Endodermal cell (in vitro differentiated cells): ENCODE measurements at regions not wholly inside any gene's neighbourhood (a gene's known extent, or its start where the extent isn't known, plus 50 kb on each side); places are given as distances from the start of the nearest gene placed in this dataset.

ENCODE experiments used
- DNase-seq: peaks from one replicate; pipeline ENCODE4 v3.0.0-alpha.2; 2017
- H3K27ac ChIP-seq: 2 replicates; pipeline ENCODE4 v1.5.1; 2013; ENCODE audit warnings: mild to moderate bottlenecking, low read depth, low read length, moderate library complexity
- H3K27me3 ChIP-seq: 2 replicates; pipeline ENCODE4 v1.6.1; 2013; ENCODE audit warnings: mild to moderate bottlenecking, low read length, moderate library complexity; ENCODE audit not compliant: insufficient read depth, control insufficient read depth, poor library complexity, severe bottlenecking
- H3K36me3 ChIP-seq: 2 replicates; pipeline ENCODE4 v1.7.0; 2013; ENCODE audit warnings: mild to moderate bottlenecking, low read length, moderate library complexity; ENCODE audit not compliant: control insufficient read depth, insufficient read depth
- H3K4me1 ChIP-seq: one replicate; pipeline ENCODE4 v1.7.0; 2013; ENCODE audit warnings: low read length; ENCODE audit not compliant: control insufficient read depth, insufficient read depth
- H3K4me3 ChIP-seq: 2 replicates; pipeline ENCODE4 v1.5.1; 2013; ENCODE audit warnings: mild to moderate bottlenecking, low read length, moderate library complexity
- H3K9ac ChIP-seq: 2 replicates; pipeline ENCODE4 v1.6.1; 2013; ENCODE audit warnings: mild to moderate bottlenecking, low read length, moderate library complexity; ENCODE audit not compliant: poor library complexity, severe bottlenecking; ENCODE audit errors: extremely low read depth
- H3K9me3 ChIP-seq: 2 replicates; pipeline ENCODE4 v1.6.1; 2013; ENCODE audit warnings: mild to moderate bottlenecking, low read length, moderate library complexity; ENCODE audit not compliant: control insufficient read depth
- H3K27ac Mint-ChIP-seq: 2 replicates; pipeline ENCODE4 v1.8.0; 2020; ENCODE audit warnings: mixed read lengths
- H3K27me3 Mint-ChIP-seq: 2 replicates; pipeline ENCODE4 v1.8.0; 2021; ENCODE audit warnings: mild to moderate bottlenecking, mixed read lengths; ENCODE audit not compliant: insufficient read depth
- H3K36me3 Mint-ChIP-seq: 2 replicates; pipeline ENCODE4 v1.8.0; 2020; ENCODE audit warnings: low read depth, mixed read lengths
- H3K4me1 Mint-ChIP-seq: 2 replicates; pipeline ENCODE4 v1.8.0; 2020; ENCODE audit warnings: mixed read lengths
- H3K4me3 Mint-ChIP-seq: 2 replicates; pipeline ENCODE4 v1.8.0; 2020; ENCODE audit warnings: mild to moderate bottlenecking, moderate library complexity, mixed read lengths
- H3K9me3 Mint-ChIP-seq: 2 replicates; pipeline ENCODE4 v1.8.0; 2020; ENCODE audit warnings: mild to moderate bottlenecking, mixed read lengths
- CTCF ChIP-seq: fragments of 200-600 bp; sonication (generic); conservative IDR thresholded peaks from 2 replicates; pipeline ENCODE4 v1.5.0; 2021; ENCODE audit warnings: antibody characterized with exemption, mild to moderate bottlenecking
- WGBS, 2 experiments: methylation state at CpG; one replicate each; pipeline versions ENCODE4 v1.1.5 to v1.1.7; 2013; ENCODE audit warnings: missing lambda C conversion rate in 2 of 2, mixed read lengths in 1 of 2; ENCODE audit not compliant: insufficient coverage in 1 of 2, insufficient read length in 1 of 2; 5-methylcytosine and 5-hydroxymethylcytosine counted together

GRCh38 chr9:18245911-18246310, 228.0 kb upstream of the ADAMTSL1 start:
- 94 to 97% methylated on average over 4 of the region's 4 CpGs for WGBS, 2 experiments
- peaks cover 2% of the 10 kb centered on the region for H3K27me3 Mint-ChIP-seq
- H3K27ac Mint-ChIP-seq = no peak overlapping the region
- no peaks in the 10 kb centered on the region for H3K4me1 Mint-ChIP-seq
- no peaks in the 10 kb centered on the region for H3K27me3 ChIP-seq
- H3K36me3 ChIP-seq = no peaks in the 10 kb centered on the region
- H3K27ac ChIP-seq = no peak overlapping the region
- no peak overlapping the region for H3K4me3 Mint-ChIP-seq
- no peaks in the 10 kb centered on the region for H3K4me1 ChIP-seq
- H3K9ac ChIP-seq = no peak overlapping the region
- TF ChIP-seq CTCF = no peak
- H3K36me3 Mint-ChIP-seq = no peaks in the 10 kb centered on the region
- H3K4me3 ChIP-seq = no peak overlapping the region
- peaks cover 3% of the 10 kb centered on the region for H3K9me3 Mint-ChIP-seq
- DNase-seq = no peak
- H3K9me3 ChIP-seq = peaks cover 8% of the 10 kb centered on the region

- TF ChIP-seq CTCF = no peak
- no peak overlapping the region for H3K27ac ChIP-seq
- no peak overlapping the region for H3K27ac Mint-ChIP-seq
- H3K9ac ChIP-seq = no peak overlapping the region
- no peaks in the 10 kb centered on the region for H3K4me1 Mint-ChIP-seq
- H3K4me3 ChIP-seq = no peak overlapping the region
- no peaks in the 10 kb centered on the region for H3K27me3 ChIP-seq
- peaks cover 2% of the 10 kb centered on the region for H3K27me3 Mint-ChIP-seq
- DNase-seq = no peak
- H3K36me3 ChIP-seq = no peaks in the 10 kb centered on the region
- no peaks in the 10 kb centered on the region for H3K36me3 Mint-ChIP-seq
- H3K9me3 Mint-ChIP-seq = no peaks in the 10 kb centered on the region
- H3K4me3 Mint-ChIP-seq = no peak overlapping the region
- no peaks in the 10 kb centered on the region for H3K9me3 ChIP-seq
- no peaks in the 10 kb centered on the region for H3K4me1 ChIP-seq
Measured at GRCh38 chr9:18250053-18250452, 223.9 kb upstream of the ADAMTSL1 start.

- Mint-ChIP-seq H3K27ac (no peak overlapping the region), H3K4me3 (no peak overlapping the region), H3K4me1 (no peaks in the 10 kb centered on the region), H3K36me3 (no peaks in the 10 kb centered on the region), H3K27me3 (peaks cover 2% of the 10 kb centered on the region), H3K9me3 (no peaks in the 10 kb centered on the region)
- Histone ChIP-seq H3K9ac (no peak overlapping the region), H3K4me3 (no peak overlapping the region), H3K27me3 (no peaks in the 10 kb centered on the region), H3K4me1 (no peaks in the 10 kb centered on the region), H3K36me3 (no peaks in the 10 kb centered on the region), H3K9me3 (no peaks in the 10 kb centered on the region), H3K27ac (no peak overlapping the region)
- WGBS, 2 experiments = 92 to 95% methylated on average over 4 to 7 of the region's 9 CpGs
- no peak for TF ChIP-seq CTCF
- DNase-seq = no peak
Measured at GRCh38 chr9:18253950-18254349, 220.0 kb upstream of the ADAMTSL1 start.
